ENCODE measurements at regions not wholly inside any gene's neighbourhood (a gene's known extent, or its start where the extent isn't known, plus 50 kb on each side); places are given as distances from the start of the nearest gene placed in this dataset.

GRCh38 chr11:128029219-128029722 lies 558.1 kb downstream of the ETS1 start:
- no peaks in the 10 kb centered on the region for H3K9me3 ChIP-seq (ENCODE audit: control insufficient read depth, insufficient read depth, low read length)
- H3K4me3 ChIP-seq (ENCODE audit: low read depth, low read length): no peak overlapping the region
- no peak overlapping the region for H3K9ac ChIP-seq (ENCODE audit: low read depth, low read length)
- no peaks in the 10 kb centered on the region for H3K27me3 ChIP-seq (ENCODE audit: control insufficient read depth, insufficient read depth, low read length)
- H3K36me3 ChIP-seq (ENCODE audit: control insufficient read depth, insufficient read depth, low read length): no peaks in the 10 kb centered on the region
- no peaks in the 10 kb centered on the region for H3K4me1 ChIP-seq (ENCODE audit: control insufficient read depth, insufficient read depth, low read length)

DNA sequence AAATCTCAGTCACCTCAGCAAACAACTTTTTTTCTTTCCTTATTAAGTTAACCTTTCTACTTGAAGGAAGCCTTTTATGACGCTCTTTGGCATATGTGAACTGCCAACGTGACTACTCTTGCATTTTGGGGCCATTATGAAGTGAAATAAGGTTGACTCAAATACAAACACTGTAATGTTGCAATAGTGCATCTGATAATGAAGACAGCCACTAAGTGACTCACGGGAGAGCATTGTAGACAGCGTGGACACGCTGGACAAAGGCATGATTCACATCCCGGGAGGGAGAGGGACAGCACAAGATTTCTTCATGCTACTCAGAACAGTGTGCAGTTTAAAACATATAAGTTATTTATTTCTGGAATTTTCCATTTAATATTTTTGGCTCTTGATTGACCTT lies 560.8 kb downstream of the ETS1 start:
- Histone ChIP-seq H3K9me3 (ENCODE audit: control insufficient read depth, insufficient read depth, low read length) (no peaks in the 10 kb centered on the region), H3K27me3 (ENCODE audit: control insufficient read depth, insufficient read depth, low read length) (no peaks in the 10 kb centered on the region), H3K4me1 (ENCODE audit: control insufficient read depth, insufficient read depth, low read length) (no peaks in the 10 kb centered on the region)

DNA sequence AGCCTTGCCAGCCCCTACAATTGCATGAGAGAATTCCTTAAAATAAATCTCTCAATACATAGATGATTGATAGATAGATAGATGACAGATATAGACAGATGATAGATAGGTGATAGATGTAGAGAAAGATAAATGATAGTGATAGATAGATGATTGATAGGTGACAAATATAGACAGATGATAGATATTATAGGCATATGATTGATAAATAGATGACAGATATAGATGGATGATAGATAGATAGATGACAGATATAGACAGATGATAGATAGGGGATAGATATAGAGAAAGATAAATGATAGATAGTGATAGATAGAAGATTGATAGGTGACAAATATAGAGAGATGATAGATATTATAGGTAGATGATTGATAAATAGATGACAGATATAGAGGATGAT lies 564.6 kb downstream of the ETS1 start:
- H3K9ac ChIP-seq (ENCODE audit: low read depth, low read length): no peak overlapping the region
- no peaks in the 10 kb centered on the region for H3K27me3 ChIP-seq (ENCODE audit: control insufficient read depth, insufficient read depth, low read length)
- no peaks in the 10 kb centered on the region for H3K4me1 ChIP-seq (ENCODE audit: control insufficient read depth, insufficient read depth, low read length)
- no peaks in the 10 kb centered on the region for H3K9me3 ChIP-seq (ENCODE audit: control insufficient read depth, insufficient read depth, low read length)
- no peaks in the 10 kb centered on the region for H3K36me3 ChIP-seq (ENCODE audit: control insufficient read depth, insufficient read depth, low read length)
- H3K4me3 ChIP-seq (ENCODE audit: low read depth, low read length): no peak overlapping the region

More for the DNA sequence above, 560.8 kb downstream of the ETS1 start:
- H3K9ac ChIP-seq (ENCODE audit: low read depth, low read length): no peak overlapping the region
- H3K4me3 ChIP-seq (ENCODE audit: low read depth, low read length): no peak overlapping the region
- no peaks in the 10 kb centered on the region for H3K36me3 ChIP-seq (ENCODE audit: control insufficient read depth, insufficient read depth, low read length)

- H3K36me3 ChIP-seq (ENCODE audit: control insufficient read depth, insufficient read depth, low read length): no peaks in the 10 kb centered on the region
- no peaks in the 10 kb centered on the region for H3K9me3 ChIP-seq (ENCODE audit: control insufficient read depth, insufficient read depth, low read length)
- no peak overlapping the region for H3K9ac ChIP-seq (ENCODE audit: low read depth, low read length)
- H3K4me3 ChIP-seq (ENCODE audit: low read depth, low read length): no peak overlapping the region
- H3K4me1 ChIP-seq (ENCODE audit: control insufficient read depth, insufficient read depth, low read length): no peaks in the 10 kb centered on the region
- no peaks in the 10 kb centered on the region for H3K27me3 ChIP-seq (ENCODE audit: control insufficient read depth, insufficient read depth, low read length)
Observed at GRCh38 chr11:128022007-128022368, 565.4 kb downstream of the ETS1 start.

DNA sequence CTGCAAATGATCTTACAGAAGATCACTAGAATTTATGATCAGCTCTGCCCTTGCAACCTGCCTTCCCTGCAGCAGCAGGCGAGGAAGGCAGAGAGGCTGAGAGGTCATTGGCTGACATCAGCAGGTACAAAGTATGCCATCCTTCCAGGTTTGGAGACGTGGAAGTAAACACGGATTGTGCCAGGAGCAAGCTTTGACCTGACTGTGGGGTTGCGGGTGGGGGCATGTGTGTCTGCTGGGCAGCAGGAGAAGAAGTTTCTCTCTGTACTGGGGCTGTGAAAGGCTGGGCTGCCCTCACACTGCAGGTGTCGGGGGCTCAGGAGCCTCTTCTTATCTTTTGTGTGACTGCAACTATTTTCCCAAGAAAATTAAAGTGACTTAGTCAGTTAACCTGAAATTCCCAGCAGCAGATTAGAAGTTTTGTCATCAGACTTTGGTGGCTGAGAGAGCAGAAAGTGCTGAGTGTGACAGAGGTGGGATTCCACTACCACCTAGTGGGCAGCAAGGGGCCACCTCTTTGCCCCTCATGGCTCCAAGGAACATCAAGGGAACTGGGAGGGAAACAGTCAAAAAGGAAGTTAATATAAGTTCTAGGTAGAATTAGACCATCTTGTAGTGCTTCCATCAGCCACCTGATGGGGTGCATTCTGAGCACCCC lies 565.9 kb downstream of the ETS1 start:
- no peaks in the 10 kb centered on the region for H3K27me3 ChIP-seq (ENCODE audit: control insufficient read depth, insufficient read depth, low read length)
- no peaks in the 10 kb centered on the region for H3K9me3 ChIP-seq (ENCODE audit: control insufficient read depth, insufficient read depth, low read length)
- H3K36me3 ChIP-seq (ENCODE audit: control insufficient read depth, insufficient read depth, low read length): no peaks in the 10 kb centered on the region
- no peaks in the 10 kb centered on the region for H3K4me1 ChIP-seq (ENCODE audit: control insufficient read depth, insufficient read depth, low read length)
- no peak overlapping the region for H3K4me3 ChIP-seq (ENCODE audit: low read depth, low read length)
- no peak overlapping the region for H3K9ac ChIP-seq (ENCODE audit: low read depth, low read length)

DNA sequence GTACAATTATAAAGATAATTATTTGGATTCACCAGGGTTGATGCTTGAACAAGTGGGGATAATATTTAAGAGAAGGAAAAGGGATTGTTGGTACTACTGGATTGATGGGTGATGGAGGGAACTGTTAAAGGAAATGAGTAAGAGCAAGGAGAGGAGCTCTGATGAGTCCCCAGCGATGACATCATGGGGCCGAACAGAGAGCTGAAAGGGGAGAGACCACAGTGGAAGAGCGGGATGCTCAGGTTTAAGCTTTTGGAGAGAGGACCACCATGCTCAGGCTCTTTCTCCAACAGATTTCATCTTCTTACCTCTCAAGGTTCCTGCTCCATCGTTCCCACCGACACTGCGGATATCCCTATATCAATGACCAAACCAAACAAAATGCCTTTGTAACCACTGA lies 568.7 kb downstream of the ETS1 start:
- H3K4me3 ChIP-seq (ENCODE audit: low read depth, low read length): no peak overlapping the region
- no peaks in the 10 kb centered on the region for H3K9me3 ChIP-seq (ENCODE audit: control insufficient read depth, insufficient read depth, low read length)

DNA sequence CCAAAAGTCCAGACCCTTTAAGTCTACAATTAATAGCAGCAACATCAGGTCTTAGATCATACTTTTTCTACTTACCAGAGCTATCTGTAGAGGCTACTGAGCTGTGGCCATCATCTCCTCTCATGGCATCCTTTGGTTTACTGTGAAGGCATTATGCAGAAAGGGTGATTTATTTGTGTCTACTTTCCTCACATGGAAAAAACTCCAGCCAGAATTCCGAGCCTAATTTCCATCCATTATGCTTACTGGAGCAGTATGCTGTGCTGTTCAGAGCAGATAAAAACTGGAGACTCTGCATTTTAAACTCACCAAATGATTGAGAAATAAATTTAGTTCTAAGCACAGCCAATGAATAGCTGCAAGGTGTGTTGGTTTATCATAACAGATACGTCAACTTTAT lies 581.8 kb downstream of the ETS1 start:
- no peaks in the 10 kb centered on the region for H3K27me3 ChIP-seq (ENCODE audit: control insufficient read depth, insufficient read depth, low read length)
- H3K4me1 ChIP-seq (ENCODE audit: control insufficient read depth, insufficient read depth, low read length): no peaks in the 10 kb centered on the region
- H3K9me3 ChIP-seq (ENCODE audit: control insufficient read depth, insufficient read depth, low read length): no peaks in the 10 kb centered on the region

More for the DNA sequence above, 568.7 kb downstream of the ETS1 start:
- H3K27me3 ChIP-seq (ENCODE audit: control insufficient read depth, insufficient read depth, low read length): no peaks in the 10 kb centered on the region
- no peak overlapping the region for H3K9ac ChIP-seq (ENCODE audit: low read depth, low read length)
- H3K4me1 ChIP-seq (ENCODE audit: control insufficient read depth, insufficient read depth, low read length): no peaks in the 10 kb centered on the region
- no peaks in the 10 kb centered on the region for H3K36me3 ChIP-seq (ENCODE audit: control insufficient read depth, insufficient read depth, low read length)

DNA sequence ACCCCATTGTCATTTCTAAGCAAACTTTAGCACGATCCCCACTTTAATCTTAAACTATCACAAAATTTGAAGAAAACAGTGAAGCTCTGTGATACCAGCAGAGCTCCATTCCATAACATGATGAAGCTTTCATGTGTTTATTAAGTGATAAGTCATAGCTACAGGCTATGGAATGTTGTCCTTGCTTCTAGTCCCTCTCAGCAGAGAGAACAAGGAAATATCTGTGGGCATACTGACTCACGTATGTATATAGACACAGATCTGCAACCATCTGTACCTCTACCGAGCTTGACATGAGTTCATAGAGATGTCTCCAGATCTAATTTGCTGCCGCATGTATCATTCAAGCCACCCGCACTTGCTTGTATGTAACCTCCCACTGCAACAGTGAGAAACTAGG lies 588.9 kb downstream of the ETS1 start:
- Histone ChIP-seq H3K36me3 (ENCODE audit: control insufficient read depth, insufficient read depth, low read length) (no peaks in the 10 kb centered on the region), H3K9ac (ENCODE audit: low read depth, low read length) (no peak overlapping the region), H3K4me3 (ENCODE audit: low read depth, low read length) (no peak overlapping the region), H3K27me3 (ENCODE audit: control insufficient read depth, insufficient read depth, low read length) (no peaks in the 10 kb centered on the region), H3K4me1 (ENCODE audit: control insufficient read depth, insufficient read depth, low read length) (no peaks in the 10 kb centered on the region), H3K9me3 (ENCODE audit: control insufficient read depth, insufficient read depth, low read length) (no peaks in the 10 kb centered on the region)

More for the DNA sequence above, 581.8 kb downstream of the ETS1 start:
- no peak overlapping the region for H3K9ac ChIP-seq (ENCODE audit: low read depth, low read length)
- no peak overlapping the region for H3K4me3 ChIP-seq (ENCODE audit: low read depth, low read length)
- H3K36me3 ChIP-seq (ENCODE audit: control insufficient read depth, insufficient read depth, low read length): no peaks in the 10 kb centered on the region

GRCh38 chr11:127997594-127997993 lies 589.8 kb downstream of the ETS1 start:
- Histone ChIP-seq H3K36me3 (ENCODE audit: control insufficient read depth, insufficient read depth, low read length) (no peaks in the 10 kb centered on the region), H3K4me3 (ENCODE audit: low read depth, low read length) (no peak overlapping the region), H3K4me1 (ENCODE audit: control insufficient read depth, insufficient read depth, low read length) (no peaks in the 10 kb centered on the region), H3K9me3 (ENCODE audit: control insufficient read depth, insufficient read depth, low read length) (no peaks in the 10 kb centered on the region), H3K9ac (ENCODE audit: low read depth, low read length) (no peak overlapping the region), H3K27me3 (ENCODE audit: control insufficient read depth, insufficient read depth, low read length) (no peaks in the 10 kb centered on the region)

GRCh38 chr11:127996825-127997224 lies 590.5 kb downstream of the ETS1 start:
- Histone ChIP-seq H3K4me1 (ENCODE audit: control insufficient read depth, insufficient read depth, low read length) (no peaks in the 10 kb centered on the region), H3K36me3 (ENCODE audit: control insufficient read depth, insufficient read depth, low read length) (no peaks in the 10 kb centered on the region), H3K9ac (ENCODE audit: low read depth, low read length) (no peak overlapping the region), H3K9me3 (ENCODE audit: control insufficient read depth, insufficient read depth, low read length) (no peaks in the 10 kb centered on the region), H3K4me3 (ENCODE audit: low read depth, low read length) (no peak overlapping the region), H3K27me3 (ENCODE audit: control insufficient read depth, insufficient read depth, low read length) (no peaks in the 10 kb centered on the region)

- Histone ChIP-seq H3K9me3 (ENCODE audit: control insufficient read depth, insufficient read depth, low read length) (no peaks in the 10 kb centered on the region), H3K4me1 (ENCODE audit: control insufficient read depth, insufficient read depth, low read length) (no peaks in the 10 kb centered on the region), H3K4me3 (ENCODE audit: low read depth, low read length) (no peak overlapping the region), H3K36me3 (ENCODE audit: control insufficient read depth, insufficient read depth, low read length) (no peaks in the 10 kb centered on the region), H3K9ac (ENCODE audit: low read depth, low read length) (no peak overlapping the region), H3K27me3 (ENCODE audit: control insufficient read depth, insufficient read depth, low read length) (no peaks in the 10 kb centered on the region)
Observed at GRCh38 chr11:127995921-127996320, 591.4 kb downstream of the ETS1 start.

GRCh38 chr11:127994736-127995135 lies 592.6 kb downstream of the ETS1 start:
- no peaks in the 10 kb centered on the region for H3K27me3 ChIP-seq (ENCODE audit: control insufficient read depth, insufficient read depth, low read length)
- H3K4me1 ChIP-seq (ENCODE audit: control insufficient read depth, insufficient read depth, low read length): no peaks in the 10 kb centered on the region
- no peak overlapping the region for H3K4me3 ChIP-seq (ENCODE audit: low read depth, low read length)
- no peaks in the 10 kb centered on the region for H3K9me3 ChIP-seq (ENCODE audit: control insufficient read depth, insufficient read depth, low read length)
- H3K9ac ChIP-seq (ENCODE audit: low read depth, low read length): no peak overlapping the region
- H3K36me3 ChIP-seq (ENCODE audit: control insufficient read depth, insufficient read depth, low read length): no peaks in the 10 kb centered on the region

Data from iPS-15b (cell line).